WTC11 (cell line): ENCODE measurements at regions not wholly inside any gene's neighbourhood (a gene's known extent, or its start where the extent isn't known, plus 50 kb on each side); places are given as distances from the start of the nearest gene placed in this dataset.

Source experiments
- ATAC-seq: fragments of 200-7000 bp; cut with Tn5 transposase; 2 replicates; pipeline ENCODE4 v1.10.0; 2021; ENCODE audit warnings: mild to moderate bottlenecking, moderate library complexity
- CTCF ChIA-PET: fragments of 300-600 bp; sonication (Branson Sonifier 250); formaldehyde crosslinking; loops from one replicate; lab custom pipeline; 2021; ENCODE audit warnings: antibody characterized with exemption; lab: Charles Lee
- POLR2A ChIA-PET: fragments of 350-600 bp; sonication (Branson Sonifier 250); formaldehyde crosslinking; loops from one replicate; lab custom pipeline; 2021; ENCODE audit warnings: antibody characterized with exemption; lab: Charles Lee
- DNase-seq: peaks from one replicate; pipeline ENCODE4 v3.0.0; 2021; ENCODE audit warnings: low spot score
- H3K27ac Mint-ChIP-seq: 2 replicates; pipeline ENCODE4 v1.8.0; 2021; ENCODE audit warnings: mixed read lengths
- H3K27me3 Mint-ChIP-seq: 2 replicates; pipeline ENCODE4 v1.8.0; 2021; ENCODE audit warnings: low read depth, mild to moderate bottlenecking, moderate library complexity, mixed read lengths
- H3K36me3 Mint-ChIP-seq: 2 replicates; pipeline ENCODE4 v1.8.0; 2021; ENCODE audit warnings: mixed read lengths
- H3K4me1 Mint-ChIP-seq: 2 replicates; pipeline ENCODE4 v1.8.0; 2022; ENCODE audit warnings: mixed read lengths
- H3K4me3 Mint-ChIP-seq: 2 replicates; pipeline ENCODE4 v1.8.0; 2021; ENCODE audit warnings: mild to moderate bottlenecking, moderate library complexity, mixed read lengths
- H3K9me3 Mint-ChIP-seq: 2 replicates; pipeline ENCODE4 v1.8.0; 2021; ENCODE audit warnings: mixed read lengths
- AFF4 ChIP-seq: sonication (generic); formaldehyde crosslinking; IDR thresholded peaks from 2 replicates; pipeline ENCODE4 v1.8.1; 2023; ENCODE audit warnings: mild to moderate bottlenecking, missing genetic modification reagents, borderline replicate concordance
- ARID4B ChIP-seq: sonication (generic); formaldehyde crosslinking; IDR thresholded peaks from 2 replicates; pipeline ENCODE4 v1.8.0; 2023; ENCODE audit warnings: missing genetic modification reagents, mild to moderate bottlenecking, borderline replicate concordance
- ATF2 ChIP-seq: sonication (generic); formaldehyde crosslinking; IDR thresholded peaks from 2 replicates; pipeline ENCODE4 v1.8.1; 2022; ENCODE audit warnings: low read depth, missing genetic modification reagents, borderline replicate concordance
- ATF3 ChIP-seq: sonication (generic); formaldehyde crosslinking; conservative IDR thresholded peaks from 2 replicates; pipeline ENCODE4 v1.8.1; 2022; ENCODE audit warnings: mild to moderate bottlenecking, missing genetic modification reagents
- ELF4 ChIP-seq: sonication (generic); formaldehyde crosslinking; IDR thresholded peaks from 2 replicates; pipeline ENCODE4 v1.8.1; 2022; ENCODE audit warnings: low read depth, mild to moderate bottlenecking, moderate library complexity, missing genetic modification reagents
- ERG ChIP-seq: fragments of 250-450 bp; sonication (Bioruptor Pico); IDR thresholded peaks from 2 replicates; pipeline ENCODE4 v1.8.0; 2021; ENCODE audit warnings: mild to moderate bottlenecking
- GRHL2 ChIP-seq: fragments of 250-450 bp; sonication (Bioruptor Pico); IDR thresholded peaks from 2 replicates; pipeline ENCODE4 v1.8.0; 2022; ENCODE audit warnings: mild to moderate bottlenecking, moderate library complexity; ENCODE audit not compliant: insufficient replicate concordance, severe bottlenecking
- IRF2 ChIP-seq: sonication (generic); formaldehyde crosslinking; IDR thresholded peaks from 2 replicates; pipeline ENCODE4 v1.8.0; 2022; ENCODE audit warnings: low read depth, missing genetic modification reagents, borderline replicate concordance
- NFE2L1 ChIP-seq: sonication (generic); formaldehyde crosslinking; IDR thresholded peaks from 2 replicates; pipeline ENCODE4 v1.8.1; 2023; ENCODE audit warnings: missing genetic modification reagents
- NR1H2 ChIP-seq: sonication (generic); formaldehyde crosslinking; IDR thresholded peaks from 2 replicates; pipeline ENCODE4 v1.9.0; 2021; ENCODE audit warnings: mild to moderate bottlenecking, moderate library complexity, missing genetic modification reagents
- NR3C1 ChIP-seq: sonication (generic); formaldehyde crosslinking; conservative IDR thresholded peaks from 2 replicates; pipeline ENCODE4 v1.8.1; 2023; ENCODE audit warnings: low read depth, mild to moderate bottlenecking, missing genetic modification reagents
- SOX15 ChIP-seq: fragments of 250-450 bp; sonication (Bioruptor Pico); IDR thresholded peaks from 2 replicates; pipeline ENCODE4 v1.9.0; 2021; ENCODE audit warnings: mild to moderate bottlenecking
- ZMAT4 ChIP-seq: fragments of 250-450 bp; sonication (Bioruptor Pico); IDR thresholded peaks from 2 replicates; pipeline ENCODE4 v1.9.0; 2021; ENCODE audit warnings: mild to moderate bottlenecking
- ZNF232 ChIP-seq: sonication (generic); formaldehyde crosslinking; IDR thresholded peaks from 2 replicates; pipeline ENCODE4 v1.8.0; 2022; ENCODE audit warnings: mild to moderate bottlenecking, missing genetic modification reagents
- ZNF317 ChIP-seq: sonication (generic); formaldehyde crosslinking; IDR thresholded peaks from 2 replicates; pipeline ENCODE4 v1.8.1; 2023; ENCODE audit warnings: low read depth, mild to moderate bottlenecking, moderate library complexity, missing genetic modification reagents, borderline replicate concordance
- ZNF423 ChIP-seq: fragments of 250-450 bp; sonication (Bioruptor Pico); IDR thresholded peaks from 2 replicates; pipeline ENCODE4 v2.1.2; 2022; ENCODE audit warnings: mild to moderate bottlenecking, moderate library complexity
- ZSCAN18 ChIP-seq: fragments of 250-450 bp; sonication (Bioruptor Pico); IDR thresholded peaks from 2 replicates; pipeline ENCODE4 v2.1.2; 2022; ENCODE audit warnings: mild to moderate bottlenecking, moderate library complexity

- TF ChIP-seq ZSCAN18 (CRISPR knock-in tag) (no peak), GRHL2 (no peak), NFE2L1 (no peak), ZNF232 (CRISPR knock-in tag) (no peak), NR3C1 (CRISPR knock-in tag) (no peak), ZNF317 (CRISPR knock-in tag) (no peak), ELF4 (CRISPR knock-in tag) (no peak)
Measured at GRCh38 chr18:22330508-22330907, 87.2 kb downstream of the CTAGE1 start (continued).

- CTCF ChIA-PET = interaction anchor here (0.6 kb wide), 1 partner anchor 233 kb away, joined by 3 read pairs; no protein-coding TSS in a partner anchor
- Mint-ChIP-seq H3K9me3 (no peaks in the 10 kb centered on the region), H3K27ac (no peak overlapping the region), H3K4me3 (no peak overlapping the region), H3K36me3 (no peaks in the 10 kb centered on the region), H3K4me1 (peaks cover 19% of the 10 kb centered on the region), H3K27me3 (peaks cover 55% of the 10 kb centered on the region)
- ATAC-seq (no peak), DNase-seq (no peak)
- TF ChIP-seq ATF3 (no peak), ZSCAN18 (CRISPR knock-in tag) (no peak), ATF2 (CRISPR knock-in tag) (no peak), NR1H2 (CRISPR knock-in tag) (no peak), ZMAT4 (CRISPR knock-in tag) (no peak), SOX15 (no peak), AFF4 (CRISPR knock-in tag) (no peak), IRF2 (CRISPR knock-in tag) (no peak), ERG (CRISPR knock-in tag) (no peak), ZNF423 (CRISPR knock-in tag) (no peak), ARID4B (CRISPR knock-in tag) (no peak)
- POLR2A ChIA-PET = no interaction called here
Measured at GRCh38 chr18:22325396-22325795, 92.3 kb downstream of the CTAGE1 start.
